Gastrocnemius medialis (tissue), 4 donors: ENCODE measurements at regions not wholly inside any gene's neighbourhood (a gene's known extent, or its start where the extent isn't known, plus 50 kb on each side); places are given as distances from the start of the nearest gene placed in this dataset.

Source experiments
- CTCF ChIP-seq, 5 experiments: fragments of 450-650 bp in 3 of 5; fragments of 200-600 bp in 2 of 5; sonication (generic) in 2 of 5; IDR thresholded peaks in 4 of 5; conservative IDR thresholded peaks in 1 of 5; 1 replicate in 4 of 5; 2 replicates in 1 of 5; pipeline ENCODE4 v1.5.1; 2016 to 2019; ENCODE audit warnings: antibody characterized with exemption in 5 of 5, mild to moderate bottlenecking in 3 of 5, moderate library complexity in 3 of 5
- POLR2A ChIP-seq, 2 donors: fragments of 450-650 bp; IDR thresholded peaks; one replicate each; pipeline ENCODE4 v1.6.1; 2017; ENCODE audit warnings: antibody characterized with exemption in 2 of 2, mild to moderate bottlenecking in 2 of 2, moderate library complexity in 2 of 2

- TF ChIP-seq CTCF (IDR thresholded peaks at IDR 0.05 in 4 of 5, conservative IDR thresholded peaks at IDR 0.05 in 1 of 5) (no peak), POLR2A (IDR thresholded peaks at IDR 0.05) (no peak)
Measured at GRCh38 chr22:48209473-48210197, 1447.2 kb downstream of the TBC1D22A start.
